HG02884 (cell line): ENCODE measurements at regions not wholly inside any gene's neighbourhood (a gene's known extent, or its start where the extent isn't known, plus 50 kb on each side); places are given as distances from the start of the nearest gene placed in this dataset.

ENCODE experiments used
- ATAC-seq: cut with Tn5 transposase; IDR thresholded peaks from one replicate; pipeline ENCODE4 v1.9.1; 2021; ENCODE audit warnings: mild to moderate bottlenecking, moderate library complexity; ENCODE audit not compliant: unreplicated experiment

DNA sequence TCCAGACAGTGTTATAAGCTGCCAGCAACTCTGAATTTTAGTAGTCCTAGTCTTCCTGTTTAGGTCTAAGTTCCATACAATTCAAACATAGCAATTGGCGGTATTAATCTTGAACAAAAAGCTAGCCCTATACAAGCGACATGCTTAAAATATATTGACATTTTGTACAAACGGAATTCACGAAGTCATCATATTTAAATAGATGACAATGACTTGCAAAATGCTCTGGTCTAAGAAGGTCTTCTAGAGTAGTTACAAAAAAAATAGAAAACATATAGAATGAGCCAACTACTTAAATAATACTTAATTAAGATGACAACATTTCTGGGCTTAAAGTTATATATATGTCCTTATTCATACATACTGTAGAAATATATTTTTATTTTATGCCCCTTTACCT lies 446.6 kb downstream of the ANKRD7 start:
- ATAC-seq = no peak

DNA sequence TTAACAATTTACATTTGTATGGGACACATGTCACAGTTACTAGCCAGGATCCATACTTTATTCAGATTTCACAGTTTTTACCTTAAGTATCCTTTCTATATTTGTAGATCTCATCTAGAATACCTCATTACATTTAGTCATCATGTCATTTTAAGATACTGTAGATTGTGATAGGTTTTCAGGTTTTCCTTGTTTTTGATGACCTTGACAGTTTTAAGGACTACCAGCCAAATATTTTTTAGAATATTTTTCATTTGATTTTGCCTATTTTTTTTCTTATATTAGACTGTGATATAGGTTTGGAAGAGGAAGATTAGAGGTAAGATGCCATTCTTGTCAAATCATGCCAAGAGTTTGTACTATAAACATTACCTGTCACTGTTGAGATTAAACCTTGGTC lies 460.3 kb downstream of the ANKRD7 start:
- ATAC-seq = no peak

- no peak for ATAC-seq
These were observed 464.9 kb downstream of the ANKRD7 start for GRCh38 chr7:118689403-118689802.

- no peak for ATAC-seq
These were observed 472.4 kb downstream of the ANKRD7 start for GRCh38 chr7:118696879-118697278.

DNA sequence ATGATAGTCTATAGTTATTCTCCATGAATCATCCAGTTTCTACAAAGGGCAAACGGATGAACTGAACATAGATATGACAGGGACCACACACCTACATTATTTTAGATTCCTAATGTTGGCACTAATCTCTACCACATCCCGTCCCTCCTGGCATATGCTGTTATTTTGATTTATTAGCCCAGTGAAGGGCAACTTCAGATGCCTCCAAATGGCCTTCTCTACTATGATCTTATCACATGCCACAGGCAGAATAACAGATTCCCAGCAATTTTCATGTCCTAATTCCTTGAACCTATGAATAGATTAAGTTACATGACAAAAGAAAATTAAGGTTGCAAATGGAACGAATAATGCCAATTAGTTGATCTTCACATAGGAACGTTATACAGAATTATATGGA lies 474.7 kb downstream of the ANKRD7 start:
- no peak for ATAC-seq

DNA sequence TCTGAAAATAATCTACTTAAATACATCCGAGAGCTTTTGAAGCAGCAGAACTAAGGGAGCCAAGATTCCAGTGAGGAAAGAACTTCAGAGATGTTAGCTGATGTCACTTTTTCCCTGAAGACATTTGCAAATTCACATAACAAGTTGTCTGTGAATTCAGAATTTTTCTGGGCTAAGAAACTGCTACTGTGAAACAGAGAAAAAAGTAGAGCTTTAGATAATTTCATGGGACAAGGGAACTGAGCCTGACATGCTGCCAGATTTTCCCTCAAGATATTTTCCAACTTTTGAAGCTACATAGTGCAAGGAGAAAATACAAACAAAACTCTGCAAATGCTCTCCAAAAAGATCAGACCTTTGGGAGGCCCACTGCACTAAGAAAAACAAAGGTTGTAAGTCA lies 484.2 kb downstream of the ANKRD7 start:
- ATAC-seq = no peak

DNA sequence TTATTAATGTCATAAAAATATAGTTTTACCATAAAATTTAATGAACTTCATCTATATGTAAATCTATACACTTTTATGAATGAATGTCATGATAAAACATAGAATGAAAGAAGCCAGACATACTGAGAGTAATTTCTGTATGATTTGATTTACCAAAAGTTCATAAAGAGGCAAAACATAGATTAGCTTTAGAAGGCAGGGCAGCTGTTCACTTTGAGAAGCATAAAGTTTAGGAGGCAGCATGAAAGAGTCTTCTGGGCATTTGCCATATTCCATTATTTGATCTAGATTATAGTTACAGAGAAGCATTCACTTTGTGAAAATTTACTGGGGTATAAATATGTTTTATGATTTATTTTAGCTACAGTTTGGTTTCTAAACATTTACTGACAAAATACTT lies 487.2 kb downstream of the ANKRD7 start:
- no peak for ATAC-seq

DNA sequence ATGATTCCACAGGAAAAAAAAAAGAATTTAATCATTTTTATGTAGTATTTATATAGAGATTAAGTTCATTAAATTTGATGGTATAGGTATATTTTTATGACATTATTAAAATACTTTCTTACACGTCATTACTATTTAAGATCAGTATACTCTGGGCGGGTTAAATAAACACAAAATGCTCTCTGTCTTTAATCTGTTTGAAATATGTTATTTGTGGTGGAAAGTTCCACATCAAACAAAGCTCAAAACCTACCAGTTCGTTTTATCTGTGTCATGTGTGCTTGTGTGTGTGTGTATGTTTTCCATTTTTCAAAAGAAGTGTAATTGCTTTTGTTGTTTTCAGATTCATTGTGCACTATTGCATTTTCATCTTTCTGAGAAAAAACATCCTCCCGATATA lies 488.5 kb downstream of the ANKRD7 start:
- ATAC-seq = no peak

GRCh38 chr7:118720632-118721031 lies 496.1 kb downstream of the ANKRD7 start:
- no peak for ATAC-seq

GRCh38 chr7:118731854-118732253 lies 507.4 kb downstream of the ANKRD7 start:
- ATAC-seq = no peak

DNA sequence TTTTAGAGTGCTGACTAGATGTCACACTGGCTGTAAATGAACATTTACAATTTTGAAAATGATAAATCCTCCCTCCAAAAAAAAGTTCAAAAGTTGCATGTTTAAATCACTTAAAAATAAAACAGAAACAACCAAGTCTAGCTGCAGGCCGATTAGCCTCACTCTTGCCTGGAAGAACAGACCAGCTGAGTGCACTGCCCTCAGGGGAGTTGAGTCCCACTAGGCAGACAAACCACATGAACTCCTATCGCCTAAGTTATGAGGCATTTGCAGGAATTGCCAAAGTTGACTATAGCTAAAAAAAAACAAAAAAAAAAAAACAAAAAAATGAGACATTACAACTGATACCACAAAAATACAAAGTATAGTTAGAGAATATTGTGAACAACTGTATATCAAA lies 510.0 kb downstream of the ANKRD7 start:
- ATAC-seq = no peak

- no peak for ATAC-seq
These were observed 510.9 kb downstream of the ANKRD7 start for GRCh38 chr7:118735441-118735840.

- ATAC-seq = no peak
These were observed 513.4 kb downstream of the ANKRD7 start for GRCh38 chr7:118737935-118738334.

DNA sequence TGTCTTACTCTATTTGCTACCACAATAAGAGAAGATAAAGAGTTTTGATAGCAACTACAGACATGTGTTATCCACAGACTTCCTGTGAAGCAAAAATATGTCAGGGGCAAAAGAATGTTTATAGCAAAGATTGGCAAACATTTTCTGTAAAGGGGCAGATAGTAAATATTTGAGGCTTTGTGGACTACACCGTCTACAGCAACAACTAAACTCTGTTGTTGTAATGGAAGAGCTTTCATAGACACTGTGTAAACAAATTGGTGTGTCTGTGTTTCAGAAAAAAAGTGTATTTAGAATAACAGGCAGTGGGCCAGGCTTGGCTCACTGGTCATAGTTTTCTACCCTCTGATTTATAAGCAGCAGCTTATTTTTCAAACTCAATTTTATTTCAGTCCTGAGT lies 521.4 kb downstream of the ANKRD7 start:
- no peak for ATAC-seq

DNA sequence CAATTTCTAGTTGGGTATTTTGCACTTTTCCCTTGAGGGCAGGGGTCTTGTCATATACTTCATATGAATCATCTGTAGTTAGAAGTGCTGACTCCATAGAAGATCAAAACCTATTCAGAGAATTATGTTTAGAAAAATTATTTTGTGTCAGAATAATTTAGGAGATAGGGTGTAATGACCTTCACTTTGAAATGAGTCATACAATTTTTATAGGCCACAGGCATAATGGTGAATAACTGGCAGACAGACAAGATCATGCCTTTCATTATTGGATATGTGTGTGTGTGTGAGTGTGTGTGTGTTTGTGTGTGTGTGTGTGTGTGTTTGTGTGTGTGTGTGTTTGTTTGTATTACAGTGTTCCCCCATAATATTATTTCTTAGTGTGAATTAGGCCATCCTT lies 523.0 kb downstream of the ANKRD7 start:
- no peak for ATAC-seq

DNA sequence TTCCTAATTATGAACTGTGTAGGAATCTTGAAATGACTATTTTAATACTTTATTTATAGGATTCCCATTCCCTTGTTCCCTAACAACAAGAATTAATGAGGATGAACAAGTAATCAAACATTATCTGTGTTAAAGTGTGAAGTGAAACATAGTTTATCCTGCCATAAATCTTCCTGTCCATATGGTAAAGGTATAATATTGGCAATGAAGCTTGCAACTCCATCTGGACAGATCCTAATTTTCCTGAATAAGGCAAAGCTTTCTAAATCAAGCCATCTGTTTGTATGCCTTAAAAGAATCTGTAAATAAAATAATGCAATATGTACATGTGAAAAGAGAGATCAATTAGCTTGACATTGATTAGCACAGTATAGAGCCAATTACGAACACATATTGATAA lies 529.0 kb downstream of the ANKRD7 start:
- no peak for ATAC-seq

- no peak for ATAC-seq
These were observed 530.1 kb downstream of the ANKRD7 start for GRCh38 chr7:118754608-118755007.

- no peak for ATAC-seq
These were observed 530.6 kb downstream of the ANKRD7 start for GRCh38 chr7:118755067-118755625.

- no peak for ATAC-seq
These were observed 532.6 kb downstream of the ANKRD7 start for GRCh38 chr7:118757066-118757465.

DNA sequence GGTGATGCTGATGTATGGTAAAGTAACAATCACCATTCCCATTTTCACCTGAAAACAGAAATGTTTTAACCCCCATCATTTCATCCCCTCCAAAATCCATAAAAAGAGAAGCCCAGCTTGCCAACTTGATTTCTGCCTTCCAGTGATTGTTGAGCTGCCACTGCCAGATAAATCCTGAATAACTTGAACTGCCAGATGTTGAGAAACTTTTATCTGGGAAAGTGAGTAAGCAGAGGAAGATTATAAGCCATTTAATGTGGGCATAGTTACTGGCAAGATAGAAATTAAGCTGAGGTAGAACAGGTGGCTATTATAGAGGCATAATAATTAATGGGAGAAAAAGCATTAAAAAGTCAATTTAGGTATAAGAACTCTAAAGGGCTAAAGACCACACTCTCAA lies 534.1 kb downstream of the ANKRD7 start:
- ATAC-seq = no peak

- no peak for ATAC-seq
These were observed 535.4 kb downstream of the ANKRD7 start for GRCh38 chr7:118759921-118760320.

DNA sequence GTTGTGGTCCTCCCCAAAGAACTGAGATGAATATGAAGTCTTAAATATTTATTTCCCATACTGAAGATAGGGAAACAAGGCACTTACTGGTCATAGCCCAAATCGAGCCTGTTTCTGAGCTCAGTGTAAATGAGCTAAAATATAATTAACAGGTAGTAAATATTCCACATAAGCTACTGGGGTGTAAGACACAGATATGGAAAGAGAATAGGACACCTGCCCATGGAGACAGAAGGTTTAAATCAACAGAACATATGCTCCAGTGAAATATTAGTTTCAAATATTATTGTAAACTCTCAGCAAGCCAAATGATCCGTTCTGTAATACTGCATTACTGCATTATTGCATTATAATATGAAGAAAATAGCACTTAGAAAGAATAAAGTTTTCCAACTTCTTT lies 537.9 kb downstream of the ANKRD7 start:
- ATAC-seq = no peak

- ATAC-seq = no peak
These were observed 539.7 kb downstream of the ANKRD7 start for GRCh38 chr7:118764221-118764620.

GRCh38 chr7:118771672-118772071 lies 547.2 kb downstream of the ANKRD7 start:
- ATAC-seq = no peak
